PC-9 (cell line): ENCODE measurements at regions not wholly inside any gene's neighbourhood (a gene's known extent, or its start where the extent isn't known, plus 50 kb on each side); places are given as distances from the start of the nearest gene placed in this dataset.

Experiments used
- BruUV-seq: library from RNA; stranded (reverse); fragments of 400-500 nt; replicated peaks from 2 replicates; lab custom pipeline; 2021; lab: Mats Ljungman, UMichigan
- CTCF ChIA-PET: fragments of 300-600 bp; sonication (Branson Sonifier 250); formaldehyde crosslinking; loops from one replicate; lab custom pipeline; 2022; ENCODE audit warnings: antibody characterized with exemption; lab: Charles Lee
- POLR2A ChIA-PET: fragments of 300-600 bp; sonication (Branson Sonifier 250); formaldehyde crosslinking; loops from one replicate; lab custom pipeline; 2022; ENCODE audit warnings: antibody characterized with exemption; ENCODE audit not compliant: unreplicated experiment; lab: Charles Lee
- DNase-seq, 2 experiments: peaks; one replicate each; pipeline versions ENCODE4 v3.0.0 to v3.0.0-alpha.2; 2015 to 2022; ENCODE audit warnings: mixed read lengths in 1 of 2
- H2AFZ ChIP-seq: fragments of 200-600 bp; sonication (generic); 2 replicates; pipeline ENCODE4 v1.8.1; 2017; ENCODE audit warnings: antibody characterized with exemption
- H3F3A ChIP-seq: fragments of 200-600 bp; sonication (generic); 2 replicates; pipeline ENCODE4 v1.8.1; 2017; ENCODE audit warnings: antibody characterized with exemption, mild to moderate bottlenecking, low read depth; ENCODE audit not compliant: insufficient read depth
- H3K27ac ChIP-seq: fragments of 200-600 bp; sonication (generic); 2 replicates; pipeline ENCODE4 v1.6.1; 2016; ENCODE audit warnings: mixed run types
- H3K27me3 ChIP-seq: fragments of 200-600 bp; sonication (generic); 2 replicates; pipeline ENCODE4 v1.6.1; 2016; ENCODE audit warnings: low read depth, mixed run types; ENCODE audit not compliant: insufficient read depth
- H3K36me3 ChIP-seq: fragments of 200-600 bp; sonication (generic); 2 replicates; pipeline ENCODE4 v1.6.1; 2016; ENCODE audit warnings: low read depth, mixed run types
- H3K4me1 ChIP-seq: fragments of 200-600 bp; sonication (generic); replicated peaks from 2 replicates; pipeline ENCODE4 v1.6.1; 2016; ENCODE audit warnings: mixed run types; ENCODE audit not compliant: insufficient read depth
- H3K4me2 ChIP-seq: fragments of 200-600 bp; sonication (generic); 2 replicates; pipeline ENCODE4 v1.6.1; 2017; ENCODE audit warnings: mixed run types
- H3K4me3 ChIP-seq: fragments of 200-600 bp; sonication (generic); 2 replicates; pipeline ENCODE4 v1.6.1; 2016; ENCODE audit warnings: mixed run types
- H3K79me2 ChIP-seq: fragments of 200-600 bp; sonication (generic); 2 replicates; pipeline ENCODE4 v1.6.1; 2017; ENCODE audit warnings: low read depth, mixed run types
- H3K9me2 ChIP-seq: fragments of 200-600 bp; sonication (generic); 2 replicates; pipeline ENCODE4 v1.8.1; 2017; ENCODE audit warnings: mild to moderate bottlenecking; ENCODE audit not compliant: insufficient read depth
- H3K9me3 ChIP-seq: fragments of 200-600 bp; sonication (generic); 2 replicates; pipeline ENCODE4 v1.8.1; 2016; ENCODE audit warnings: low read depth; ENCODE audit not compliant: insufficient read depth
- H4K20me1 ChIP-seq: fragments of 200-600 bp; sonication (generic); 2 replicates; pipeline ENCODE4 v1.8.1; 2017; ENCODE audit not compliant: insufficient read depth
- CTCF ChIP-seq: fragments of 200-600 bp; sonication (generic); conservative IDR thresholded peaks from 2 replicates; pipeline ENCODE4 v1.6.1; 2017; ENCODE audit warnings: mixed run types, antibody characterized with exemption, mild to moderate bottlenecking, moderate library complexity
- EZH2 ChIP-seq: fragments of 200-600 bp; sonication (generic); IDR thresholded peaks from 2 replicates; pipeline ENCODE4 v1.8.0; 2017; ENCODE audit warnings: antibody characterized with exemption, low read depth
- intact Hi-C: fragments of 100-400 bp; cut with micrococcal nuclease; formaldehyde crosslinking; loops from one replicate; pipeline ENCODE4 v1.10.0; 2022; ENCODE audit not compliant: unreplicated experiment

DNA sequence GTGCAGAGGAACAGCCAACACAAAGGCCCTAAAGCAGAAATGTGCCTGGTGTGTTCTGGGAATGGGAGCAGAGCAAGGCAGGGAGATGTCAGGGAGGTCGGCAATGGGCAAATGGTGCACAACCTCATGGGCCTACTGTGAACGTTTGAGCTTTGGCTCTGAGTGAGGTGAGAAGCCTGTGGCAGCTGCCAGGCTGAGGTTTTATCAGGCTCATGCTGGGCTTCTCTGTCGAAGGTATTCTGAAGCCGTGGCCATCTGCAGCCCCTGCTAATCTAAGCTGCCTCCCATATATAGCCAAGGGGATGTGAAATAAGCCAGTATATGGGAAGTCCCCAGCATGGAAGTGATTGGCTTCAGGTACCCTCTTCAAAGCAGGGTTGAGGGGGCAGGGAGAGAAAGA is 193.3 kb downstream of the SLC4A3 start:
- Histone ChIP-seq H3K9me3 (no peaks in the 10 kb centered on the region), H3F3A (no peaks in the 10 kb centered on the region), H3K36me3 (no peaks in the 10 kb centered on the region), H3K4me1 (no peaks in the 10 kb centered on the region), H4K20me1 (no peaks in the 10 kb centered on the region), H3K27me3 (no peaks in the 10 kb centered on the region), H3K4me2 (no peak overlapping the region), H3K4me3 (no peak overlapping the region), H2AFZ (no peak overlapping the region), H3K27ac (no peak overlapping the region), H3K9me2 (no peaks in the 10 kb centered on the region), H3K79me2 (no peaks in the 10 kb centered on the region)
- intact Hi-C loops: no loop called here
- TF ChIP-seq CTCF: no peak
- no peak for TF ChIP-seq EZH2
- no peak for DNase-seq
- ChIA-PET POLR2A (no interaction called here), CTCF (no interaction called here)
- BruUV-seq: no TSS peak

GRCh38 chr2:219823574-219823973 is 196.1 kb downstream of the SLC4A3 start:
- no peaks in the 10 kb centered on the region for H3K9me3 ChIP-seq
- H3K27me3 ChIP-seq: no peaks in the 10 kb centered on the region
- no peaks in the 10 kb centered on the region for H3K36me3 ChIP-seq
- H2AFZ ChIP-seq: no peak overlapping the region
- no peaks in the 10 kb centered on the region for H3K4me1 ChIP-seq
- CTCF ChIA-PET: no interaction called here
- H3F3A ChIP-seq: no peaks in the 10 kb centered on the region
- DNase-seq: no peak
- intact Hi-C loops: no loop called here
- H3K9me2 ChIP-seq: no peaks in the 10 kb centered on the region
- H4K20me1 ChIP-seq: no peaks in the 10 kb centered on the region
- H3K4me2 ChIP-seq: no peak overlapping the region
- no peak overlapping the region for H3K4me3 ChIP-seq
- H3K27ac ChIP-seq: no peak overlapping the region
- no peak for TF ChIP-seq EZH2
- no TSS peak for BruUV-seq
- H3K79me2 ChIP-seq: no peaks in the 10 kb centered on the region
- POLR2A ChIA-PET: no interaction called here

DNA sequence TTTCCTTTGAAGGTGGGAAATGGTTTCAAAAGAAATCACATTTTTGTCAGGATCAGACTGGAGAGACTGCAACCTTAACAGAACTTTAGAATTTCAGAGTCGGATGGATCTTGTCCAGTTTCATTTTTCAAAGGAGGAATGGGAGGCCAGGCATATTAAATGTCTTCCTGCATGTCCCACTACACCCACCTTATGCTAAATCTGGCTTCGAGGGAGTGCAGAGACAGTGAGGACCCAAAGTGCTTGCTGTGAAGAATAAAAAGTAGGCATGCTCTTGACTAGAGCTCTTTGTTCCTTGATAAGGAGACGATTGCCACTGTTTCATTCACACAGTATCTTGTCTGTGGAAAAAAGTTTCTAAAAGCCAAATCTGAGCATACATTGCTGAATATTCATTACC is 197.6 kb downstream of the SLC4A3 start:
- no peak overlapping the region for H2AFZ ChIP-seq
- no peaks in the 10 kb centered on the region for H3F3A ChIP-seq
- H3K9me3 ChIP-seq: no peaks in the 10 kb centered on the region
- no peaks in the 10 kb centered on the region for H3K79me2 ChIP-seq
- BruUV-seq: no TSS peak
- CTCF ChIA-PET: interaction anchor here (0.5 to 0.6 kb wide), 2 partner anchors 12 to 62 kb away, joined by 3 to 6 read pairs; no protein-coding TSS in a partner anchor
- no peak for DNase-seq
- no peak overlapping the region for H3K4me2 ChIP-seq
- H3K4me3 ChIP-seq: no peak overlapping the region
- H3K36me3 ChIP-seq: no peaks in the 10 kb centered on the region
- H3K27ac ChIP-seq: no peak overlapping the region
- no peak for TF ChIP-seq CTCF
- TF ChIP-seq EZH2: no peak
- H4K20me1 ChIP-seq: no peaks in the 10 kb centered on the region
- POLR2A ChIA-PET: no interaction called here
- H3K9me2 ChIP-seq: no peaks in the 10 kb centered on the region
- intact Hi-C loops: no loop called here
- H3K27me3 ChIP-seq: no peaks in the 10 kb centered on the region
- H3K4me1 ChIP-seq: no peaks in the 10 kb centered on the region

DNA sequence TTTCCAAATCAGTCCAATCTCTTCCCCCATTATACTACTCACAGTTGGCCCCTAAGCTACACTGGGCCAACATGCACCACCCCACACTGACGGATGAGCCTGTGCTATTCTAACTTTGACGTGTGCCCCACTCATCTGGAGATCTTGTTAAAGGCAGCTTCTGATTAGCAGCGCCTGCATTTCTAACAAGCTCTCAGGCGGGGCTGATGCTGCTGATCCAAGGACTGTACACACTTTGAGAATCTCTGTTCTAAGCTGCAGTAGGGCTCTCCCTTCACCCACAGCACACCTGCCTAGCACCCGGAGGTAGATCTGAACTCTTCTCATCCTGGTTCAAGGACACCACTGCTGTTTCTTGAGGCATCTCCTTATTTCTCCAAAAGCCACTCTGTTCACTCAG is 200.7 kb downstream of the SLC4A3 start:
- BruUV-seq: no TSS peak
- no peaks in the 10 kb centered on the region for H3K9me3 ChIP-seq
- no peak overlapping the region for H2AFZ ChIP-seq
- DNase-seq: no peak
- POLR2A ChIA-PET: no interaction called here
- H3K9me2 ChIP-seq: no peaks in the 10 kb centered on the region
- CTCF ChIA-PET: no interaction called here
- H3K79me2 ChIP-seq: no peaks in the 10 kb centered on the region
- intact Hi-C loops: no loop called here
- H3K27ac ChIP-seq: no peak overlapping the region
- H3K4me1 ChIP-seq: no peaks in the 10 kb centered on the region
- H3K27me3 ChIP-seq: no peaks in the 10 kb centered on the region
- no peaks in the 10 kb centered on the region for H3F3A ChIP-seq
- H3K4me3 ChIP-seq: no peak overlapping the region
- H4K20me1 ChIP-seq: no peaks in the 10 kb centered on the region
- TF ChIP-seq EZH2 (no peak), CTCF (no peak)
- no peak overlapping the region for H3K4me2 ChIP-seq
- H3K36me3 ChIP-seq: no peaks in the 10 kb centered on the region
